HG03280 (cell line): ENCODE measurements at regions not wholly inside any gene's neighbourhood (a gene's known extent, or its start where the extent isn't known, plus 50 kb on each side); places are given as distances from the start of the nearest gene placed in this dataset.
"Not testable (repeated sequence)": the region's sequence is repeated elsewhere in the genome, so short reads cannot be mapped to it uniquely, and the experiment has no call there.

Experiments used
- ATAC-seq: cut with Tn5 transposase; IDR thresholded peaks from one replicate; pipeline ENCODE4 v1.9.1; 2021; ENCODE audit warnings: mild to moderate bottlenecking, moderate library complexity; ENCODE audit not compliant: unreplicated experiment

DNA sequence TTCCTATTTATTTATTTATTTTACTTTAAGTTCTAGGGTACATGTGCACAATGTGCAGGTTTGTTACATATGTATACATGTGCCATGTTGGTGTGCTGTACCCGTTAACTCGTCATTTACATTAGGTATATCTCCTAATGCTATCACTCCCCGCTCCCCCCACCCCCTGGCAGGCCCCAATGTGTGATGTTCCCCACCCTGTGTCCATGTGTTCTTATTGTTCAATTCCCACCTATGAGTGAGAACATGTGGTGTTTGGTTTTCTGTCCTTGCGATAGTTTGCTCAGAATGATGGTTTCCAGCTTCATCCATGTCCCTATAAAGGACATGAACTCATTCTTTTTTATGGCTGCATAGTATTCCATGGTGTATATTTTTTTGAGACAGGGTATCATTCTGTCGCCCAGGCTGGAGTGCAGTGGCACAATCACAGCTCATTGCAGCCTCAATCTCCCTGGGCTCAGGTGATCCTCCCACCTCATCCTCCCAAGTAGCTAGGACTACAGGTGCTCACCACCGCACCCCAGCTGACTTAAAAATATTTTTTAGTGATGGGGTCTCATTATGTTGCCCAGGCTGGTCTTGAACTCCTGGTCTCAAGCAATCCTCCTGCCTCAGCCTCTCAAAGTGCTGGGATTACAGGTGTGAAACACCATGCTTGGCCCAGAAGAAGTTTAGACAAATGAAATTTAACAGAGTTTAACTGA, 140.6 kb downstream of the NPIPB5 start:
- not testable (repeated sequence) for ATAC-seq

DNA sequence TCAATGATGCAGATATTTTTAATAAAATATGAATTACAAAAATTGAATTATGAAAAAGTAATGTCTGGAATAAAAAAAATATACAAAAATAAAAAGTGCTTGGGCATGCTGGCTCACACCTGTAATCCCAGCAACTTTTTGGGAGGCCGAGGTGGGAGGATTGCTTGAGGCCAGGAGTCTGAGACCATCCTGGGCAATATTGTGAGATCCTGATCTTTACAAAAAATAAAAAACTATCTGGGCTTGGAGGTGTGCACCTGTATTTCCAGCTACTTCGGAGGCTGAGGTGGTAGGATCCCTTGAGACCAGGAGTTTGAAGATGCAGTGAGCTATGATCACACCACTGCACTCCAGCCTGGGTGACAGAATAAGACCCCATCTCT, 141.8 kb downstream of the NPIPB5 start:
- ATAC-seq, result no peak

DNA sequence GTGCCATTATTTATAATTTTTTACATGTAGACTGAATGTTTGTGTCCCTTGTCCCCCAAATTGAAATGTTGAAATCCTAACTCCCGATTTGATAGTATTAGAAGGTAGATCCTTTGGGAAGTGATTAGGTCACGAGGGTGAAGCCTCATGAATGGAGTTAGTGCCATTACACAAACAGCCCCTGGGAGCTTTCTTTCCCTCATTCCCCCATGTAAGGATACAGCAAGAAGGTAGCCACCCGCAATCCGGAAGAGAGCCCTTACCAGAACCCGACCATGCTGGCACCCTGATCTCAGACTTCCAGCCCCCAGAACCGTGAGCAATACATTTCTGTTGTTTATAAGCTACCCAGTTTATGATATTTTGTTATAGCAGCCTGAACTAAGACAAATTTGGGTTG, 143.2 kb downstream of the NPIPB5 start:
- ATAC-seq, result no peak

DNA sequence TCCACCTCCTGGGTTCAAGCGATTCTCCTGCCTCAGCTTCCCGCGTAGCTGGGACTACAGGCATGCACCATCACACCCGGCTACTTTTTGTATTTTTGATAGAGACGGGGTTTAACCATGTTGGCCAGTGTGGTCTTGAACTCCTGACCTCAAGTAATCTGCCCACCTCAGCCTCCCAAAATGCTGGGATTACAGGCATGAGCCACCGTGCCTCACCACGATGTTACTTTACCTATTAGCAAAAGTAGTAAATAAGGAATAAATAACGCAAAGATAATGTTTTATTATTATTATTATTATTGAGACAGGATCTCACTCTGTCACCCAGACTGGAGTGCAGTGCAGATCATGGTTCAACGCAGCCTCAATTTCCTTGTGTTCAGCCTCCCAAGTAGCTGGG, 145.9 kb downstream of the NPIPB5 start:
- ATAC-seq, result not testable (repeated sequence)

DNA sequence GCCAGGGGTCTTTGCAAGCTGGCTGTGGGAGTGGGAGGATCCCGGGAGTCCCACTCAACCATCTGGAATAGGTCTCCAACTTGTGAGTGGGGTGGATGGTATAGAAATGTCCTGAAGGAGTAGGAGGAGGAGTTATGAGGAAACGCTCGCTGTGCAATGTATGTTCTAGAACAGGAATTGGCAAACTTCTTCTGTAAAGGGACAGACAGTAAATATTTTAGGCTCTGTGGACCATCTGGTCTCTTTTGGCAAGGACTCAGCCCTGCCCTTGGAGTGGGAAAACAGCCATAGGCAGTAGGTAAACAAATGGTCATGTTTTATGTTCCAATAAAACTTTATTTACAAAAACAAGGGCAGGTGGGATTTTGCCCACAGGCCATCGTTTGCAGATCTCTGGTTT, 149.2 kb downstream of the NPIPB5 start:
- no peak for ATAC-seq

DNA sequence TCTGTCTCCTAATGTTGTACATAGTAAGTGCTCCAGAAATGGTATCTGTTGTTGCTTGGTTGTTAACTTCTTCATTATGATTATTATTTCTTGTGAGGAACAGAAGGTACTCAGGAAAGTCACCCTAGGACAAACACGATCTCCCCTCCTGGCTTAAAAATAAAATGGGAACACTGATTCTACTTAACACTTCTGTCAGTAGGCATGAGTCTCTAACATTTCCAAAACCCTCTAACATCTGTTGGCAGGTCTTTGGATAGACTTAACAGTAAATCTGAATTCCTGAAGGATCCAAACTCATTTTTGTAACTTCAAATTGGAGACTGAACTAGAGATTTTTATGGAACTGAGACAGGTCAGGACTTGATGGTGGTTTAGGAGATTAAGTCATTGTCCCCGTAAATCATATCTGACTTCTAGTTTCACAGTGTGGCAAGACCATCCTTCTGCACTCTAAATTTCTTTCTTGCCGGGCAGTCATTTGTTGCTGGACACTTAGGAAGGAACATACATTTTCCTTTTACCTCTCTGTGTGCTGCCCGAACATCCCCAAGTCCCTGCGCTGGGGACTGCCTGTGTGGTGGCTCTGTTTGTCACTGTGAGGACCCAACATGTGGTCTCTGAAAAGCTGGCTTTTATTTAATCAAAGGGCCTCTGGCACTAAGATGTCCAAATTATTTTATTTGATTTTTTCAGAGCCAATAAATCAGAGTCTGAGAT, 149.9 kb downstream of the NPIPB5 start:
- no peak for ATAC-seq

DNA sequence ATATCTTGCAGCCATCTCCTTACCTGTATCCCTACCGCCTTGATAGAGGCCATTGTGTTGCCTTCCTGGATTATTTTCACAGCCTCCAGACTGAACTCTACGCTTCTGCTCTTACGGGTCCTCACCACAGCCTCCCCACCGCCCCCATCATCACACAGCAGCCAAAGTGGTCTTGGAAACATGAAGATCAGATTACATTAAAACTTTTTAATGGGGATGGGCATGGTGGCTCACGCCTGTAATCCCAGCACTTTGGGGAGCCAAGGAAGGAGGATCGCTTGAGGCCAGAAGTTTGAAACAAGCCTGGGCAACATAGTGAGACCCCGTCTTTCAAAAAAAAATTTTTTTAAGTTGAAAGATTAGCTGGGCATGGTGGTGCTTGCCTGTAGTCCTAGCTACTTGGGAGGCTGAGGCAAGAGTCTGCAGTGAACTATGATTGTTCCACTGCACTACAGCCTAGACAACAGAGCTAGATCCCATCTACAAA, 150.5 kb downstream of the NPIPB5 start:
- ATAC-seq, result no peak

DNA sequence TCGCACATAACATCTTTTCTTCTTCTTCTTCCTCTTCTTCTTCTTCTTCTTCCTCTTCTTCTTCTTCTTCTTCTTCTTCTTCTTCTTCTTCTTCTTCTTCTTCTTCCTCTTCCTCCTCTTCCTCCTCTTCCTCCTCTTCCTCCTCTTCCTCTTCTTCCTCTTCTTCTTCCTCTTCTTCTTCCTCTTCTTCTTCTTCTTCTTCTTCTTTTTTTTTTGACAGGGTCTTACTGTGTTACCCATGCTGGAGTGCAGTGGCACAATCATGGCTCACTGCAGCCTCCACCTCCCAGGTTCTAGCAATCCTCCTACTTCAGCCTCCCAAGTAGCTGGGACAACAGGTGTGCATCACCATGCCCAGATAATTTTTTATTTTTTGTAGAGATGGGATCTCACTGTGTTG, 151.0 kb upstream of the HS3ST2 start:
- not testable (repeated sequence) for ATAC-seq

DNA sequence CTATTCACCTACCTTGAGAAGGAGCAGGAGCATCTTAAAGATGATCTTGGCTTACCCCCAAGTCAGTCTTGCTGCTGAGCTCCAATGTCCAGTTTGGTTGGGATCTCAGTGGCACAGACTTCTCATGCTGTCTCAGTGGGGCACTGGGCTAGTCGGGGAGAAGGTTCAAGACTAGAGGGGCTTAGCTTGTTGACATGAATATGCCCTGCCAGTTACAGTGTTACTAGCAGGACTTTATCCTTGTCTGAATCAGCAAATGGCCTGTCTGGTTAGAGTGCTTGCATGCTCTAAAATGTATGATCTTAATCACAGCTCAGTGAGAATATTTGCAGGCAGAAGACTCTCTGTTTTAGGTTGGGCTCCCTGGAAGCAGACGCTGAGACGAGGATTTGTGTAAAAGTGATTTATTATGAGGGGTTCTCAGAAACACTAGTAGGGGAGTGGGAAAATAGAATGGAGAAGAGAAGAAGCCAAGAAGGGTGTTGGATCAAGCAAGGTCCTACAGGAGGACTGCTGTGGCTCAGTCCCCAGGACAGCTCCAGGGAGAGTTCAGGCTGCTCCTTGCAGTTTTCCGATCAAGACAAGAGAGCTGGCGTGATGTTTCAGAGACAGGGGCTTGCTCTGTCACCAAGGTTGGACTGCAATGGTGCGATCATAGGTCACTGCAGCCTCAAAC, 150.4 kb upstream of the HS3ST2 start:
- ATAC-seq, result no peak

DNA sequence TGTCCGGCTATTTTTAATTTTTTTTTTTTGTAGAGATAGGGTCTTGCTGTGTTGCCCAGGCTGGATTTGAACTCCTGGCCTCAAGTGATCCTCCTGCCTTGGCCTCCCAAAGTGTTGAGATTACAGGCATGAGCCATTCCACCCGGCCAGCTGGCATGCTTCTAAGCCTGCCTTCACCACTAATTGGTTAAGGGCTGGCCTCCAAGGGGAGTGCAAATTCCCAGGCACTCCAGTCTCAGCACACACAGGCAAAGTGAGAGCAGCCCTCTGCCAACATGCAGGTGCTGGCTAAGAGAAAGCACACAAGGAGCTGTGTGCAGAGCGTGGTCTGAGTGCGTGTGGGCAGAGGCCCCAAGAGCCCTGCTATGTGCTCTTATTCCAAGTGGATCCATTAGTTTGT, 149.8 kb upstream of the HS3ST2 start:
- ATAC-seq, result no peak

DNA sequence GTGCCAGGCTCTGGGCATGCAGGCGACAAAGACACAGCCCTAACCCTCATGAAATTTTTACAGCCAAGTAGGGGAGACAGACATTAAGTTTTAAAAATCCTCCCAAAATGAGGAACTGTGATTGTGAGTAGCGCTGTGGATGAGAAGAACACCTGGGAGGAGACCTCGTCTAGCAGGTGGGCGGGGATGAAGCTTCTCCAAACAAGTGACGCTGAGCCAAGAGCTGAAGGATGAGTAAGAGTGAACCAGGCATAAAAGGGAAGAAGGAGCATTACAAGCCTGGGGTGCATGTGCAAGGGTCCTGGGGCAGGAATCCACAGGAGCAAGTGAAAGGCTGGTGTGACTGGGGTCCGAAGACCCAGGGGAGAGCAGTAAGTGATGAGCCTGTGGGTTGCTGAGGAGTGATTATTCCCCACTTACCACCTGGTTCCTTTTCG, 149.4 kb upstream of the HS3ST2 start:
- ATAC-seq, result no peak

DNA sequence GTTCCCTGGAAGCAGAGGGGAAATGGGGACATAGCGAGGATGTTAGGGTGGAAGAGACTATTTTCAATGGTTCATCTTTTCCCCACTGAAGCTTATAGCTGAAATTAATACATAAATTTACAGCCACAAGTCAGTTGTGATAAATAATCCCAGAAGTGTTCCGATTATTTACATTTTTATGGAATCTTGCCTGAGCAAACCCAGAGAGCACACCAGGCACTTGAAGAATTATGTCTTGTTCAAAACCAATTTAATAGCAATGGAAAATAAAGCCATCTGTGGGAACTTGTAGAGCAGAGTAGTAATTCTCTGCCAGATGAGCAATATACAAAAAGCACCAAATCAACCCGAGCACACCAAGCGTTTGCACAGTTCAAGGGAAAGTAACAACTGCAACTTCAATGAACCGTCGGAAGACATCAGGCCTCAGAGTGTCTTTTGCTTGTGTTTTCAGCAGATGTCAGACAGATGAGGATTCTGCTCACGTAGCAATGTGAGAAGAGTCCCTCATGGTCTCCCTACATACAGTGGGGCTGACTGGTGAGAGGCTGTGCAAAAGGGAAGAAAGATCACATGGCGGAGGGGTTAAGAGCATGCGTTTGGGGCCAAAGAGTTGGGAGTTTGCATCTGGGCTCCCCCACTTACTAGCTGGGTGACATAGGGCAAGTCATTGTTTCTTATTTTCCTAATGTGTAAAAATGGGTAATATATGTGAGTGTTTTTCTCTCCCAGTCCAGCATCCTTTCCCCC, 148.7 kb upstream of the HS3ST2 start:
- ATAC-seq, result no peak

DNA sequence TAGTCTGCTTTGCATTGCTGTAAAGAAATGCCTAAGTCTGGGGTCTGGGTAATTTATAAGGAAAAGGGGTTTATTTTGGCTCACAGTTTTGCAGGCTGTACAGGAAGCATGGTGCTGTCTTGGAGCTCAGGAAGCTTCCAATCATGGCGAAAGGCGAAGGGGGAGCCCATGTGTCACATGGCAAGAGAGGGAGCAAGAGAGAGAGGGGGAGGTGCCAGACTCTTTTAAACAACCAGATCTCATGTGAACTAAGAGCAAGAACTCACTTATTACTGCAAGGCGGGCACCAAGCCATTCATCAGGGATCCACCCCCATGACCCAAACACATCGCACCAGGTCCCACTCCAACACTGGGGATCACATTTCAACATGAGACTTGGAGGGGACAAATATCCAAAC, 148.2 kb upstream of the HS3ST2 start:
- no peak for ATAC-seq

DNA sequence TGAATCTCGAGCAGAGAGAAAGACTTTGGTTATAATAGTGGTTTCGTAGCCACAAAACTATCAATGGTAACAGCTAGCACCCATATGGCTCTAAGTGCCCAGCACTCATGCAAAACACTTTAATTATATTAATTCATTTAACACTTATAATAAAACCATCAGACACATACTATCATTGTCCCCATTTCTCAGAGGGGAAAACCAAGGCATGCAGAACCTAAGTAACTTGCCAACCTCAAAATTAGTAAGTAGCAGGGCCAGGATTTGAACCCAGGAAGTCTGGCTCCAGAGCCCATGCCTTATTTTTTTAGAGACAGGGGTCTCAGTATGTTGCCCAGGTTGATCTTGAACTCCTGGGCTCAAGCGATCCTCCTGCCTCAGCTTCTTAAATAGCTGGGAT, 145.6 kb upstream of the HS3ST2 start:
- no peak for ATAC-seq

DNA sequence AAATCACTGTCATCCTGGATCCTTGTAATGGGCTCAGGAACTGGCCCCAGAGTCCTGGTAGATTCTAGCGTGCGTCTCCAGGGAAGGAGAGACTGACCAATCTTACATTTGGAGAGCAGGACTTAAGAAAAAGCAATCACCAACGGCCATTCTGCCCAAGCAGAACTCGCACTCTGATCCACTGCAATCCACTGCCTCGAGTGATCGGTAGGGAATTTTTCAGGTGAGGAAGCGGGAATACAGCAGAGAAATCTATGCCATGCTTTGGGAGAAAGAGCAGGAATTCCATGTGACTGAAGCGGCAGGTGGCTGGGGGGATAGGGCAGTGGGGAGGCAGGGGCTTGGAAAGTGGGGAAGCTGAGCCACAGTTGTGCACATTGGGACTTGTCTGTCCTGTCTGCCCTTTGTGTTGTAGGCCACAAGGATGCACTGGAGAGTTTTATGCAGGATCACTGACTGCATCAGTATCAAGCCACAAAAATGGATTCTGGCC, 143.9 kb upstream of the HS3ST2 start:
- ATAC-seq, result no peak

DNA sequence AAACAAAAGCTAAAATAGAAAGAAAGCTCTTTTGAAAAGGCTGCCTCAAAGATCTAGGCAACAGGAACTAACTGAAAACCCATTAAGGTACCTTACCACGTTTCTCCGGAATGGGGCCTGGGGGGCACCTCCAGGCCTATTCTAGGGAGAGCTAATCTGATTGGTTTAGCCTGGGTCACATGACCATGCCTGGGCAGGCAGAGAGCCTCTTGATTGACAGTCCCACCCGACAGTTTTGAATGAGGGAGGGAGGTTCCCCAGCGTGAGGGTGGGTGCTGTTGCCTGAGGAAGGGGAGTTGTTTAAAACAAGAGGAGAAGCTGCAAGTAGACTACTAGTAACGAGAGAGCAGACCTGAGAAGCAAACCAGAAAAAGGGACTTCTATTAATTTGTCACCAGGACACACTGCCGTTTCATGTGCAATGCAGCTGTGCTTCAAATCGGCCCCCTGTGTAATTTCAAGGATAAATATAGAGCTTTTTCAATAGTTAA, 143.4 kb upstream of the HS3ST2 start:
- ATAC-seq, result no peak

DNA sequence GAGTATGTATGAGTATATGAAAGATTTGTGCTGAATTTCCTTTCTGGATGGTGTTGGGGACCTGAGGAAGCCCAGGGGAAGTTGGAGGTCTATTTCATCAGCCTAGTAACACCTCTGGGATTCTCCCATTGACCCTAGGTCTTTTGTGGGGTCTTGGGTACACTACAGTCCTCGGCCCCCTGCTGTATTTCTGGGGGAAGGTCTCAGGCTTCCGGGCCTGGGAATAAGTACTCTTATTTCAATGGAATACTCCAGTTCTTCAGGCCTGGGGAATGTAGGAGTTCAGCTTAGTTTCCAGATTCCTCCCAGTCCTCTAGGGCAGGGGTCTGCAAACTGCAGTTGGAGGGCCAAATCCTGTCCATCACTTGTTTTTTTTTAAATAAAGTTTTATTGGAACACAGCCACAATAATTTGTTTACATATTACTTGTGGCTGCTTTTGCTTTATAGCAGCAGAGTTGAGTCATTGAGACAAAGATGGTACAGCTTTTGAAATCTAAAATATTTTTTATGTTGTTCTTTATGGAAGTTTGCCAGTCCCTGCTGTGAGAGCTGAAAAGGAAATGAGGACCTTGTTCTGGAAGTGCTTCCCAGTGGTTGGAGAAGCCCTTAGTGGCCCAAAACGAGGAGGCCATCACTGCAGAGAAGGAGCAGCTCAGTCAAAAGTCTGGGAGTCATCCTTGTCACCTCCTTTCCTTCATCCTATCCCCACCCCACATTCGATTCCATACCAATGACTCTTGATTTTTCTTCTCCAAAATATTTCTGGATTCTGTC, 142.5 kb upstream of the HS3ST2 start:
- no peak for ATAC-seq

DNA sequence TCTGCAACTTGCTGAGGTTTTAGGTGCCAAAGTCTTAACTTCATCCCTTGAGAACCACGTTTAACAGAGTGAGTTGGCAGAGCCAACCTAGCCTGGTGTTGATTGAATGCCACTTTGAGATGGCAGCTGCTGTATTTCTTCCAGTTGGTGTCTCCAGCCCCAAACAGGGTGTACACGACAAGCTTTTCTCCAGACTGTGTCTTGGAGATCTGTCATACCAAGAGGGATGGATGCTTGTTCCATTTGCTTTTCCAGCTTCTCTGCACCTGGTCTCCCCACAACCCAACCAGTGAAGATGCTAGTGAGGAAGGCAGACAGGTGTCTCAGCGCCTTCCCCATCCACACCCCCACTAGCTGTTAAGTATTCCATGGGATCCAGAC, 141.1 kb upstream of the HS3ST2 start:
- no peak for ATAC-seq

DNA sequence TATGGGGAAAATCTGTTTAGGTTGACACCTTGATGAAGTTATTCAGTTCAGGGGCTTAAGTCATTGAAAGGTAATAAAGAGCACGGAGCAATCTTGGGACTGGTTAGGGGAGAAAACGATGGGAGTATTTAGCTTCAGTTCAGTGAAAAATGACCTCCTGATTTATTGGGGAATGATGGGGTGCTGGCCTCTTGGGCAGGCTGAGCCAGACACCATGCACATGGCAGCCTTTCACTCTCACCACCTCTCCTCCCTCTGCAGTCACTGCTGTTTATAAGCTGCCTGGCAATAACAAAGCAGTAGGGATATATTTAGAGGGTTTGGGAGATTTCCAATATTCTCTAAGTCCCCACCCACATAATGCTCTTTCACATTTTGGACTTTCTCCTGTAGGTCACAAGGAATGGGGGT, 140.5 kb upstream of the HS3ST2 start:
- ATAC-seq, result no peak

DNA sequence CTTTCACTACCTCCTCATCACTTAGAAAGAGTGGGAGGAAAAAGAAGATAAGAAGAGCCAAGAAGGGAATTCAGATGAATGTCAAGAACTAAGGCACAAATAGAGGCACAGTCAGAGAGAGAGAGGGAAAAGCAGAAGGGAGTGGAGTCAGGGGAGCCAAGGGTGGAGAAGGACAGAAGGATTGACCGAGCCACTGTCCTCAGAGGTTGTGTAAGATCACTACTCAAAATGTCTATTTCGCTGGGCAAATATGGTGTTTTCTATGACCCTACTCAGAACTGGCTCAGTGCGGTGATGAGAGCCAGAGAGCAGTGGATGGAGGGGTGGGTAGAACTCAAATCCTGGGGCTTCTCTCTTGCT, 139.2 kb upstream of the HS3ST2 start:
- no peak for ATAC-seq
